GM19099 (cell line): ENCODE measurements at regions not wholly inside any gene's neighbourhood (a gene's known extent, or its start where the extent isn't known, plus 50 kb on each side); places are given as distances from the start of the nearest gene placed in this dataset.

ENCODE experiments used
- POLR2A ChIP-seq: IDR thresholded peaks from 3 replicates; pipeline ENCODE4 v1.6.1; 2011; ENCODE audit warnings: low read depth; ENCODE audit not compliant: insufficient read length; ENCODE audit errors: extremely low read depth

GRCh38 chrX:46326161-46326560, 219.1 kb downstream of the ZNF674 start:
- TF ChIP-seq POLR2A: no peak

GRCh38 chrX:46325312-46325877, 219.8 kb downstream of the ZNF674 start:
- TF ChIP-seq POLR2A: no peak

GRCh38 chrX:46324166-46324565, 221.1 kb downstream of the ZNF674 start:
- no peak for TF ChIP-seq POLR2A

- TF ChIP-seq POLR2A: no peak
These were observed 223.5 kb downstream of the ZNF674 start for GRCh38 chrX:46321676-46322075.

- TF ChIP-seq POLR2A: no peak
These were observed 225.5 kb downstream of the ZNF674 start for GRCh38 chrX:46319750-46320149.

- TF ChIP-seq POLR2A: no peak
These were observed 226.7 kb downstream of the ZNF674 start for GRCh38 chrX:46318551-46318950.

- no peak for TF ChIP-seq POLR2A
These were observed 228.1 kb downstream of the ZNF674 start for GRCh38 chrX:46317163-46317562.

GRCh38 chrX:46311581-46312120, 233.6 kb downstream of the ZNF674 start:
- TF ChIP-seq POLR2A: no peak

- TF ChIP-seq POLR2A: no peak
These were observed 234.3 kb downstream of the ZNF674 start for GRCh38 chrX:46310815-46311497.

- TF ChIP-seq POLR2A: no peak
These were observed 237.1 kb downstream of the ZNF674 start for GRCh38 chrX:46308110-46308509.

- no peak for TF ChIP-seq POLR2A
These were observed 239.1 kb downstream of the ZNF674 start for GRCh38 chrX:46306103-46306502.

GRCh38 chrX:46305431-46305830, 239.8 kb downstream of the ZNF674 start:
- TF ChIP-seq POLR2A: no peak

GRCh38 chrX:46301903-46302302, 243.3 kb downstream of the ZNF674 start:
- TF ChIP-seq POLR2A: no peak

- TF ChIP-seq POLR2A: no peak
These were observed 246.4 kb downstream of the ZNF674 start for GRCh38 chrX:46298821-46299220.

GRCh38 chrX:46295963-46296362, 249.3 kb downstream of the ZNF674 start:
- no peak for TF ChIP-seq POLR2A

GRCh38 chrX:46294234-46294633, 251.0 kb downstream of the ZNF674 start:
- no peak for TF ChIP-seq POLR2A
